Gastroesophageal sphincter (tissue), 4 donors: ENCODE measurements at regions not wholly inside any gene's neighbourhood (a gene's known extent, or its start where the extent isn't known, plus 50 kb on each side); places are given as distances from the start of the nearest gene placed in this dataset.

Experiments
- ATAC-seq: fragments of 150-250 bp; one replicate; pipeline ENCODE4 v1.9.1; 2016; ENCODE audit warnings: mild to moderate bottlenecking, moderate library complexity
- H3K27ac ChIP-seq, 4 donors: fragments of 200-600 bp; sonication (generic) in 3 of 4; 1 replicate in 3 of 4; 2 replicates in 1 of 4; pipeline ENCODE4 v1.5.1; 2016 to 2019
- H3K27me3 ChIP-seq: fragments of 200-600 bp; sonication (generic); one replicate; pipeline ENCODE4 v1.5.1; 2019
- H3K36me3 ChIP-seq, 2 donors: fragments of 200-600 bp; sonication (generic); one replicate each; pipeline ENCODE4 v1.5.1; 2019; ENCODE audit warnings: control low read depth in 1 of 2
- H3K4me1 ChIP-seq, 3 donors: fragments of 200-600 bp; sonication (generic); 1 replicate in 2 of 3; 2 replicates in 1 of 3; pipeline ENCODE4 v1.5.1; 2016 to 2019; ENCODE audit warnings: control low read depth in 2 of 3
- H3K4me3 ChIP-seq, 2 donors: fragments of 200-600 bp; sonication (generic); one replicate each; pipeline ENCODE4 v1.5.1; 2019; ENCODE audit warnings: mild to moderate bottlenecking in 1 of 2, moderate library complexity in 1 of 2
- H3K9me3 ChIP-seq, 3 donors: fragments of 200-600 bp; sonication (generic); one replicate each; pipeline ENCODE4 v1.5.1; 2017 to 2019; ENCODE audit warnings: control low read depth in 2 of 3
- CTCF ChIP-seq, 4 experiments: fragments of 200-600 bp in 2 of 4; fragments of 450-650 bp in 2 of 4; sonication (generic) in 1 of 4; IDR thresholded peaks; one replicate each; pipeline ENCODE4 v1.5.1; 2017 to 2019; ENCODE audit warnings: antibody characterized with exemption in 4 of 4, mild to moderate bottlenecking in 2 of 4, moderate library complexity in 2 of 4
- EP300 ChIP-seq: sonication (generic); formaldehyde crosslinking; IDR thresholded peaks from one replicate; pipeline ENCODE4 v1.6.1; 2017; ENCODE audit warnings: antibody characterized with exemption, mild to moderate bottlenecking
- POLR2A ChIP-seq, 2 donors: fragments of 450-650 bp; IDR thresholded peaks; one replicate each; pipeline ENCODE4 v1.6.1; 2017; ENCODE audit warnings: antibody characterized with exemption in 2 of 2, mild to moderate bottlenecking in 2 of 2, moderate library complexity in 1 of 2
- POLR2AphosphoS5 ChIP-seq: sonication (generic); formaldehyde crosslinking; IDR thresholded peaks from one replicate; pipeline ENCODE4 v1.6.1; 2017; ENCODE audit warnings: antibody characterized with exemption
- WGBS, 2 donors: methylation state at CpG; one replicate each; pipeline ENCODE4 v1.1.5; 2018; ENCODE audit warnings: low coverage in 1 of 2; 5-methylcytosine and 5-hydroxymethylcytosine counted together

GRCh38 chrX:80285131-80285773 is 135.0 kb upstream of the TENT5D start:
- WGBS, 2 donors = 0 to 33% methylated on average over 1 of the region's 3 CpGs
- H3K4me1 ChIP-seq = no peaks in the 10 kb centered on the region
- H3K9me3 ChIP-seq = no peaks in the 10 kb centered on the region
- H3K27me3 ChIP-seq = no peaks in the 10 kb centered on the region
- no peak overlapping the region for H3K27ac ChIP-seq
- no peak overlapping the region for H3K4me3 ChIP-seq
- no peak for TF ChIP-seq EP300
- no peaks in the 10 kb centered on the region for H3K36me3 ChIP-seq
- ATAC-seq = no peak

GRCh38 chrX:80290834-80291233 is 129.4 kb upstream of the TENT5D start:
- H3K27me3 ChIP-seq = no peaks in the 10 kb centered on the region
- ATAC-seq = no peak
- no peaks in the 10 kb centered on the region for H3K4me1 ChIP-seq
- no peak overlapping the region for H3K4me3 ChIP-seq
- TF ChIP-seq POLR2A (IDR thresholded peaks at IDR 0.05) = no peak
- TF ChIP-seq EP300 = no peak
- TF ChIP-seq POLR2AphosphoS5 = no peak
- TF ChIP-seq CTCF (IDR thresholded peaks at IDR 0.05) = no peak
- H3K27ac ChIP-seq = no peak overlapping the region
- H3K36me3 ChIP-seq = no peaks in the 10 kb centered on the region
- no peaks in the 10 kb centered on the region for H3K9me3 ChIP-seq

GRCh38 chrX:80293354-80293753 is 126.9 kb upstream of the TENT5D start:
- Histone ChIP-seq H3K36me3 (no peaks in the 10 kb centered on the region), H3K4me3 (no peak overlapping the region), H3K4me1 (no peaks in the 10 kb centered on the region), H3K27me3 (no peaks in the 10 kb centered on the region), H3K9me3 (no peaks in the 10 kb centered on the region), H3K27ac (no peak overlapping the region)
- no peak for TF ChIP-seq POLR2AphosphoS5
- no peak for TF ChIP-seq CTCF (IDR thresholded peaks at IDR 0.05)
- TF ChIP-seq EP300 = no peak
- no peak for TF ChIP-seq POLR2A (IDR thresholded peaks at IDR 0.05)
- ATAC-seq = no peak
- 55 to 86% methylated on average over 1 of the region's 1 CpG for WGBS, 2 donors

- H3K36me3 ChIP-seq = no peaks in the 10 kb centered on the region
- no peaks in the 10 kb centered on the region for H3K27me3 ChIP-seq
- H3K4me1 ChIP-seq = no peaks in the 10 kb centered on the region
- ATAC-seq = no peak
- no peak overlapping the region for H3K4me3 ChIP-seq
- H3K27ac ChIP-seq = no peak overlapping the region
- TF ChIP-seq POLR2AphosphoS5 = no peak
- no peak for TF ChIP-seq EP300
- no peak for TF ChIP-seq POLR2A (IDR thresholded peaks at IDR 0.05)
- TF ChIP-seq CTCF (IDR thresholded peaks at IDR 0.05) = no peak
- no CpG with 5 or more reads among the region's 1 CpG for WGBS, 2 donors
- no peaks in the 10 kb centered on the region for H3K9me3 ChIP-seq
Observed at GRCh38 chrX:80306007-80306406, 114.2 kb upstream of the TENT5D start.

- no peaks in the 10 kb centered on the region for H3K9me3 ChIP-seq
- H3K27ac ChIP-seq = no peak overlapping the region
- no peak for TF ChIP-seq POLR2AphosphoS5
- TF ChIP-seq EP300 = no peak
- no peak for TF ChIP-seq POLR2A (IDR thresholded peaks at IDR 0.05)
- TF ChIP-seq CTCF (IDR thresholded peaks at IDR 0.05) = no peak
- no peaks in the 10 kb centered on the region for H3K4me1 ChIP-seq
- no peak overlapping the region for H3K4me3 ChIP-seq
- H3K27me3 ChIP-seq = no peaks in the 10 kb centered on the region
- 25 to 47% methylated on average over 2 of the region's 3 CpGs for WGBS, 2 donors
- no peak for ATAC-seq
- no peaks in the 10 kb centered on the region for H3K36me3 ChIP-seq
Observed at GRCh38 chrX:80312448-80312847, 107.8 kb upstream of the TENT5D start.
